DOHH2 (cell line): ENCODE measurements at regions not wholly inside any gene's neighbourhood (a gene's known extent, or its start where the extent isn't known, plus 50 kb on each side); places are given as distances from the start of the nearest gene placed in this dataset.

Experiments used
- CTCF ChIP-seq: fragments of 200-600 bp; sonication (generic); IDR thresholded peaks from one replicate; pipeline ENCODE4 v1.5.1; 2014; ENCODE audit warnings: antibody characterized with exemption, mild to moderate bottlenecking, low read depth, low read length; ENCODE audit not compliant: poor library complexity, severe bottlenecking
- EZH2phosphoT487 ChIP-seq: fragments of 200-600 bp; sonication (generic); IDR thresholded peaks from 2 replicates; pipeline ENCODE4 v1.6.1; 2017; ENCODE audit warnings: borderline replicate concordance, mild to moderate bottlenecking, antibody characterized with exemption, low read length, moderate library complexity, mixed read lengths

- TF ChIP-seq CTCF (no peak), EZH2phosphoT487 (no peak)
These were observed 85.7 kb upstream of the LAPTM4A start for GRCh38 chr2:20137131-20137571.
